CD14-positive monocyte (primary cell): ENCODE measurements at regions not wholly inside any gene's neighbourhood (a gene's known extent, or its start where the extent isn't known, plus 50 kb on each side); places are given as distances from the start of the nearest gene placed in this dataset.

Source experiments
- DNase-seq, 3 donors: peaks; one replicate each; pipeline ENCODE4 v3.0.0-alpha.2; 2011 to 2022
- H2AFZ ChIP-seq: 2 replicates; pipeline ENCODE4 v1.6.0; 2012; ENCODE audit warnings: mild to moderate bottlenecking, low read depth, low read length, inconsistent platforms; ENCODE audit not compliant: insufficient read depth, poor library complexity, severe bottlenecking
- H3K27ac ChIP-seq, 2 donors: 1 replicate in 1 of 2; 2 replicates in 1 of 2; pipeline ENCODE4 v1.5.1; 2012 to 2013; ENCODE audit warnings: low read length in 2 of 2, control low read depth in 1 of 2, inconsistent platforms in 1 of 2, low read depth in 1 of 2, mild to moderate bottlenecking in 1 of 2
- H3K27me3 ChIP-seq, 2 donors: one replicate each; pipeline versions ENCODE4 v1.6.0 to v1.6.1; 2011 to 2013; ENCODE audit warnings: low read length in 2 of 2; ENCODE audit not compliant: control insufficient read depth in 2 of 2, insufficient read depth in 2 of 2
- H3K36me3 ChIP-seq, 2 donors: replicated peaks in 1 of 2; 1 replicate in 1 of 2; 2 replicates in 1 of 2; pipeline versions ENCODE4 v1.5.1 to v1.6.1; 2012 to 2013; ENCODE audit warnings: low read length in 2 of 2, control low read depth in 1 of 2, inconsistent platforms in 1 of 2, mild to moderate bottlenecking in 1 of 2; ENCODE audit not compliant: insufficient read depth in 2 of 2, control insufficient read depth in 1 of 2
- H3K4me1 ChIP-seq, 2 donors: 1 replicate in 1 of 2; 2 replicates in 1 of 2; pipeline versions ENCODE4 v1.5.1 to v1.6.1; 2012 to 2013; ENCODE audit warnings: low read length in 2 of 2, control low read depth in 1 of 2, inconsistent platforms in 1 of 2, mild to moderate bottlenecking in 1 of 2, moderate library complexity in 1 of 2; ENCODE audit not compliant: insufficient read depth in 2 of 2, control insufficient read depth in 1 of 2
- H3K4me2 ChIP-seq: replicated peaks from 2 replicates; pipeline ENCODE3; 2012; ENCODE audit warnings: low read length, moderate library complexity, mild to moderate bottlenecking; ENCODE audit not compliant: poor library complexity, severe bottlenecking; ENCODE audit errors: extremely low read depth
- H3K4me3 ChIP-seq, 3 experiments: fragments of 200-600 bp in 1 of 3; sonication (generic) in 1 of 3; replicated peaks in 1 of 3; 1 replicate in 2 of 3; 2 replicates in 1 of 3; pipeline ENCODE4 v1.5.1; 2011 to 2013; ENCODE audit warnings: low read length in 3 of 3, mild to moderate bottlenecking in 3 of 3, control low read depth in 2 of 3, low read depth in 2 of 3, inconsistent platforms in 1 of 3, moderate library complexity in 1 of 3
- H3K79me2 ChIP-seq: 2 replicates; pipeline ENCODE4 v1.6.0; 2012; ENCODE audit warnings: mild to moderate bottlenecking, control low read depth, inconsistent platforms, low read length, moderate library complexity; ENCODE audit not compliant: insufficient read depth
- H3K9ac ChIP-seq: 2 replicates; pipeline ENCODE4 v1.6.0; 2017; ENCODE audit warnings: low read length, mild to moderate bottlenecking; ENCODE audit not compliant: insufficient read depth, poor library complexity, severe bottlenecking
- H3K9me3 ChIP-seq, 2 donors: replicated peaks in 1 of 2; 1 replicate in 1 of 2; 2 replicates in 1 of 2; pipeline versions ENCODE4 v1.5.1 to v1.6.1; 2012 to 2013; ENCODE audit warnings: low read length in 2 of 2, control low read depth in 1 of 2; ENCODE audit not compliant: control insufficient read depth in 1 of 2, insufficient read depth in 1 of 2
- H4K20me1 ChIP-seq: 2 replicates; pipeline ENCODE4 v1.6.0; 2012; ENCODE audit warnings: mild to moderate bottlenecking, low read length, control low read depth, moderate library complexity; ENCODE audit not compliant: insufficient read depth
- H3K27ac Mint-ChIP-seq, 7 donors: one replicate each; pipeline ENCODE4 v1.8.0; 2020; ENCODE audit warnings: mild to moderate bottlenecking in 7 of 7, mixed read lengths in 7 of 7, moderate library complexity in 6 of 7, inconsistent platforms in 2 of 7
- H3K27me3 Mint-ChIP-seq, 3 donors: one replicate each; pipeline ENCODE4 v1.8.0; 2021 to 2022; ENCODE audit warnings: low read depth in 3 of 3, mild to moderate bottlenecking in 3 of 3, mixed read lengths in 3 of 3, moderate library complexity in 3 of 3, inconsistent platforms in 1 of 3
- H3K36me3 Mint-ChIP-seq, 2 donors: one replicate each; pipeline ENCODE4 v1.8.0; 2020; ENCODE audit warnings: mixed read lengths in 2 of 2, inconsistent platforms in 1 of 2, mild to moderate bottlenecking in 1 of 2
- H3K4me1 Mint-ChIP-seq: one replicate; pipeline ENCODE4 v1.8.0; 2020; ENCODE audit warnings: mild to moderate bottlenecking, mixed read lengths
- H3K4me3 Mint-ChIP-seq, 2 donors: one replicate each; pipeline ENCODE4 v1.8.0; 2020; ENCODE audit warnings: mild to moderate bottlenecking in 2 of 2, mixed read lengths in 2 of 2, moderate library complexity in 1 of 2
- H3K9me3 Mint-ChIP-seq, 7 donors: one replicate each; pipeline ENCODE4 v1.8.0; 2020 to 2022; ENCODE audit warnings: mixed read lengths in 7 of 7, mild to moderate bottlenecking in 6 of 7, moderate library complexity in 6 of 7, inconsistent platforms in 2 of 7
- WGBS: methylation state at CpG from one replicate; pipeline ENCODE4 v1.1.5; 2013; ENCODE audit warnings: missing lambda C conversion rate; ENCODE audit not compliant: insufficient coverage; 5-methylcytosine and 5-hydroxymethylcytosine counted together
- intact Hi-C, 2 donors: fragments of 100-400 bp; cut with micrococcal nuclease; formaldehyde crosslinking; loops; one replicate each; pipeline versions ENCODE4 v1.15.0 to v1.15.1; 2023
- TF ChIP-seq, protein P1 (sequence below): fragments of 200-600 bp; IDR thresholded peaks from one replicate; pipeline ENCODE4 v1.8.0; 2022; ENCODE audit warnings: antibody characterized with exemption, mild to moderate bottlenecking

DNA sequence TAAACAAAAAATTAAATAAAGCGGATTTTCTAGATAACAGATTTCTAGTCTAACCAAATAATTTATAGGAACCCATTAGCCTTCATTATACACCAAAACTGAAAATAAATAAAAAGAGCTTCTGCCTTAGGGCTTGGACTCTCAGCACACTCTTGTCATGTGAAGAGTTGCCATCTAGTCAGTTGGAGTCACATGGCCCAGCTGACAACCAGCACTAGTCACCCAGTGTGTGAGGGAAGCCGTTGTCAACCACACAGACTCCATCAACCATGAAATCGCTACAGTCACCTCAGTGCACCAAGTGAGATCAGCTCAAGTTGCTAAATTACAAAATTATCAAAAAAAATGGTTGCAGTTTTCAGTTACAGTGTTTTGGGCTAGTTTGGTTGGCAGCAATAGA is 470.0 kb downstream of the GASK1B start:
- Histone ChIP-seq H3K36me3 (no peaks in the 10 kb centered on the region), H3K9me3 (no peaks in the 10 kb centered on the region), H3K4me2 (no peak overlapping the region), H3K27ac (no peak overlapping the region), H2AFZ (no peak overlapping the region), H4K20me1 (no peaks in the 10 kb centered on the region), H3K4me3 (no peak overlapping the region), H3K9ac (no peak overlapping the region), H3K27me3 (no peaks in the 10 kb centered on the region), H3K4me1 (no peaks in the 10 kb centered on the region), H3K79me2 (no peaks in the 10 kb centered on the region)
- TF ChIP-seq, protein P1, sequence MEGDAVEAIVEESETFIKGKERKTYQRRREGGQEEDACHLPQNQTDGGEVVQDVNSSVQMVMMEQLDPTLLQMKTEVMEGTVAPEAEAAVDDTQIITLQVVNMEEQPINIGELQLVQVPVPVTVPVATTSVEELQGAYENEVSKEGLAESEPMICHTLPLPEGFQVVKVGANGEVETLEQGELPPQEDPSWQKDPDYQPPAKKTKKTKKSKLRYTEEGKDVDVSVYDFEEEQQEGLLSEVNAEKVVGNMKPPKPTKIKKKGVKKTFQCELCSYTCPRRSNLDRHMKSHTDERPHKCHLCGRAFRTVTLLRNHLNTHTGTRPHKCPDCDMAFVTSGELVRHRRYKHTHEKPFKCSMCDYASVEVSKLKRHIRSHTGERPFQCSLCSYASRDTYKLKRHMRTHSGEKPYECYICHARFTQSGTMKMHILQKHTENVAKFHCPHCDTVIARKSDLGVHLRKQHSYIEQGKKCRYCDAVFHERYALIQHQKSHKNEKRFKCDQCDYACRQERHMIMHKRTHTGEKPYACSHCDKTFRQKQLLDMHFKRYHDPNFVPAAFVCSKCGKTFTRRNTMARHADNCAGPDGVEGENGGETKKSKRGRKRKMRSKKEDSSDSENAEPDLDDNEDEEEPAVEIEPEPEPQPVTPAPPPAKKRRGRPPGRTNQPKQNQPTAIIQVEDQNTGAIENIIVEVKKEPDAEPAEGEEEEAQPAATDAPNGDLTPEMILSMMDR, result no peak
- H3K36me3 Mint-ChIP-seq, result no peaks in the 10 kb centered on the region
- H3K27me3 Mint-ChIP-seq, result no peaks in the 10 kb centered on the region
- peaks cover 0 to 4% (median 0%) of the 10 kb centered on the region in 7 donors for H3K9me3 Mint-ChIP-seq
- no peaks in the 10 kb centered on the region for H3K4me1 Mint-ChIP-seq
- no peak for DNase-seq
- H3K27ac Mint-ChIP-seq, result no peak overlapping the region
- WGBS, result no CpG with 5 or more reads among the region's 3 CpGs
- intact Hi-C loops, result no loop called here
- H3K4me3 Mint-ChIP-seq, result no peak overlapping the region

DNA sequence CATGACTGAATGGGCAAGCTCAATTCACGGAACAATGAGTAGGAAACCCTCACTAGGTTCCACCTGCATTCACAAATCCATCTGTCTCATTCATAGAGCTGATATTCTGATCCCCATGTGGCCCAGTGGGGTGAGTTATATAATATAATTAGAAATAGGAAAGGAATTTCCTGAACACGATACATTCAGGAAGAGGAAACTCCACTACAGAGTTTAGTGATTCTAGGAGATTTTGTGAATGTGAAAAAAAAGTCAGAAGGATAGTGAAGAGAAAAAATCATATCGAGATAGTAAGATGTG is 471.2 kb downstream of the GASK1B start:
- H3K4me3 Mint-ChIP-seq, result no peak overlapping the region
- Histone ChIP-seq H3K9me3 (no peaks in the 10 kb centered on the region), H3K4me2 (no peak overlapping the region), H4K20me1 (no peaks in the 10 kb centered on the region), H3K79me2 (no peaks in the 10 kb centered on the region), H3K27ac (no peak overlapping the region), H2AFZ (no peak overlapping the region), H3K27me3 (no peaks in the 10 kb centered on the region), H3K4me1 (no peaks in the 10 kb centered on the region), H3K4me3 (no peak overlapping the region), H3K36me3 (no peaks in the 10 kb centered on the region), H3K9ac (no peak overlapping the region)
- no peaks in the 10 kb centered on the region for H3K27me3 Mint-ChIP-seq
- H3K4me1 Mint-ChIP-seq, result no peaks in the 10 kb centered on the region
- H3K36me3 Mint-ChIP-seq, result no peaks in the 10 kb centered on the region
- TF ChIP-seq, protein P1, result no peak
- intact Hi-C loops, result no loop called here
- peaks cover 0 to 4% (median 0%) of the 10 kb centered on the region in 7 donors for H3K9me3 Mint-ChIP-seq
- no CpG with 5 or more reads among the region's 3 CpGs for WGBS
- DNase-seq, result no peak
- no peak overlapping the region for H3K27ac Mint-ChIP-seq
